ENCODE measurements at regions not wholly inside any gene's neighbourhood (a gene's known extent, or its start where the extent isn't known, plus 50 kb on each side); places are given as distances from the start of the nearest gene placed in this dataset.

GRCh38 chr9:120043448-120043847 lies 536.5 kb downstream of the CDK5RAP2 start:
- no peak for TF ChIP-seq ZNF10 (tag by site-specific recombination; IDR thresholded peaks at IDR 0.05)
- TF ChIP-seq ZBTB44 (tag by site-specific recombination; IDR thresholded peaks at IDR 0.05): no peak
- TF ChIP-seq ZNF114 (tag by site-specific recombination; IDR thresholded peaks at IDR 0.05): no peak
- TF ChIP-seq CTCF (tag by site-specific recombination; IDR thresholded peaks at IDR 0.05): no peak
- TF ChIP-seq ZBTB21 (tag by site-specific recombination; IDR thresholded peaks at IDR 0.05): no peak
- TF ChIP-seq ZNF24 (tag by site-specific recombination; IDR thresholded peaks at IDR 0.05): no peak
- no peak for TF ChIP-seq YY1 (tag by site-specific recombination; IDR thresholded peaks at IDR 0.05)
- no peak for TF ChIP-seq ZNF184 (tag by site-specific recombination; IDR thresholded peaks at IDR 0.05)
- no peak for TF ChIP-seq TCF7L2 (IDR thresholded peaks at IDR 0.05; ENCODE audit: borderline replicate concordance, low read depth, low read length)

All from HEK293 (cell line).